HepG2 (cell line): ENCODE measurements at regions not wholly inside any gene's neighbourhood (a gene's known extent, or its start where the extent isn't known, plus 50 kb on each side); places are given as distances from the start of the nearest gene placed in this dataset.

ENCODE experiments used
- ATAC-seq: fragments of 200-7000 bp; cut with Tn5 transposase; 3 replicates; pipeline ENCODE4 v1.9.1; 2020; ENCODE audit warnings: mild to moderate bottlenecking, moderate library complexity
- BruUV-seq: library from RNA; stranded (reverse); fragments of 400-500 nt; replicated peaks from 2 replicates; lab custom pipeline; 2021; lab: Mats Ljungman, UMichigan
- CTCF ChIA-PET: fragments of 300-600 bp; formaldehyde crosslinking; extraction: SDS; loops from one replicate; lab custom pipeline; 2021; ENCODE audit warnings: low total read pairs, inconsistent platforms, low intra/inter-chr PET ratio; lab: Yijun Ruan, JAX
- POLR2A ChIA-PET: fragments of 350-600 bp; sonication (Branson Sonifier 250); formaldehyde crosslinking; loops from one replicate; lab custom pipeline; 2020; ENCODE audit warnings: antibody characterized with exemption, inconsistent platforms; lab: Yijun Ruan, JAX
- DNase-seq: peaks from one replicate; pipeline ENCODE4 v3.0.0-alpha.2; 2015; ENCODE audit warnings: low spot score
- FAIRE-seq: peaks from 3 replicates; lab custom pipeline; 2011; peaks lifted over from hg19 to GRCh38; lab: Jason Lieb, UNC
- H2AFZ ChIP-seq: one replicate; pipeline ENCODE4 v1.6.1; 2011; ENCODE audit warnings: low read length, inconsistent platforms
- H3K27ac ChIP-seq: fragments of 300-600 bp; 3 replicates; pipeline ENCODE4 v1.8.0; 2011; ENCODE audit warnings: mixed run types, mild to moderate bottlenecking, mixed read lengths, low read length, inconsistent platforms; ENCODE audit not compliant: insufficient read depth; ENCODE audit errors: extremely low read length
- H3K27me3 ChIP-seq, 2 experiments: fragments of 200-600 bp in 1 of 2; 2 replicates in 1 of 2; 3 replicates in 1 of 2; pipeline versions ENCODE4 v1.6.0 to v1.8.0; 2011; ENCODE audit warnings: low read length in 2 of 2, mild to moderate bottlenecking in 2 of 2, moderate library complexity in 2 of 2, inconsistent platforms in 1 of 2; ENCODE audit not compliant: insufficient read depth in 2 of 2, control insufficient read depth in 1 of 2
- H3K36me3 ChIP-seq, 2 experiments: fragments of 200-600 bp in 1 of 2; replicated peaks in 1 of 2; 2 replicates in 1 of 2; 3 replicates in 1 of 2; pipeline versions ENCODE4 v1.5.1 to v1.8.0; 2011; ENCODE audit warnings: low read length in 2 of 2, inconsistent platforms in 1 of 2; ENCODE audit not compliant: insufficient read depth in 2 of 2, control insufficient read depth in 1 of 2
- H3K4me1 ChIP-seq: 2 replicates; pipeline ENCODE4 v1.5.1; 2012; ENCODE audit warnings: low read length, inconsistent platforms; ENCODE audit not compliant: insufficient read depth
- H3K4me2 ChIP-seq: 2 replicates; pipeline ENCODE4 v1.6.0; 2011; ENCODE audit warnings: low read depth, low read length, inconsistent platforms
- H3K4me3 ChIP-seq, 3 experiments: fragments of 200-600 bp in 1 of 3; sonication (generic), shearing (Covaris generic) in 1 of 3; replicated peaks in 1 of 3; 2 replicates each; pipeline ENCODE4 v1.5.1; 2011 to 2016; ENCODE audit warnings: low read length in 3 of 3, inconsistent platforms in 2 of 3, low read depth in 2 of 3, mild to moderate bottlenecking in 2 of 3, control low read depth in 1 of 3, mixed read lengths in 1 of 3; ENCODE audit not compliant: insufficient read depth in 1 of 3
- H3K79me2 ChIP-seq: one replicate; pipeline ENCODE4 v1.6.1; 2011; ENCODE audit warnings: low read length, inconsistent platforms; ENCODE audit not compliant: insufficient read depth
- H3K9ac ChIP-seq: 2 replicates; pipeline ENCODE4 v1.6.0; 2011; ENCODE audit warnings: mild to moderate bottlenecking, low read depth, low read length, inconsistent platforms; ENCODE audit not compliant: insufficient read depth
- H3K9me3 ChIP-seq: 2 replicates; pipeline ENCODE4 v1.5.1; 2012; ENCODE audit warnings: mild to moderate bottlenecking, low read length
- H4K20me1 ChIP-seq: 2 replicates; pipeline ENCODE4 v1.6.0; 2011; ENCODE audit warnings: inconsistent platforms, mild to moderate bottlenecking, low read length, moderate library complexity; ENCODE audit not compliant: insufficient read depth
- ARNT2 ChIP-seq: sonication (generic); formaldehyde crosslinking; IDR thresholded peaks from 2 replicates; pipeline ENCODE4 v1.8.0; 2022; ENCODE audit warnings: mild to moderate bottlenecking, low read depth, missing genetic modification reagents, moderate library complexity
- ATF7-NPFF ChIP-seq: sonication (generic); formaldehyde crosslinking; IDR thresholded peaks from 2 replicates; pipeline ENCODE4 v1.8.1; 2023; ENCODE audit warnings: mild to moderate bottlenecking, low read depth, missing genetic modification reagents, moderate library complexity
- BCL6 ChIP-seq: IDR thresholded peaks from 2 replicates; pipeline ENCODE4 v1.6.1; 2016; ENCODE audit warnings: missing genetic modification reagents, missing compliant biosample characterization
- HNF4G ChIP-seq, 2 experiments: sonication (generic) in 1 of 2; formaldehyde crosslinking in 1 of 2; IDR thresholded peaks; 2 replicates each; pipeline versions ENCODE4 v1.4.0 to v1.6.1; 2011 to 2020; ENCODE audit warnings: borderline replicate concordance in 2 of 2, low read depth in 2 of 2, mild to moderate bottlenecking in 2 of 2, low read length in 1 of 2, missing genetic modification reagents in 1 of 2, moderate library complexity in 1 of 2
- HOXA3 ChIP-seq: sonication (generic); formaldehyde crosslinking; IDR thresholded peaks from 2 replicates; pipeline ENCODE4 v1.5.0; 2020; ENCODE audit warnings: missing genetic modification reagents
- IKZF5 ChIP-seq: IDR thresholded peaks from 2 replicates; pipeline ENCODE4 v1.6.1; 2018; ENCODE audit warnings: missing genetic modification reagents, mild to moderate bottlenecking, missing compliant biosample characterization
- PAXIP1 ChIP-seq: sonication (generic); formaldehyde crosslinking; conservative IDR thresholded peaks from 2 replicates; pipeline ENCODE4 v1.4.0; 2020; ENCODE audit warnings: mild to moderate bottlenecking, missing genetic modification reagents, moderate library complexity
- PRDM10 ChIP-seq: sonication (generic); formaldehyde crosslinking; IDR thresholded peaks from 2 replicates; pipeline ENCODE4 v1.4.0; 2020; ENCODE audit warnings: low read depth, missing genetic modification reagents
- RBAK ChIP-seq: sonication (generic); formaldehyde crosslinking; IDR thresholded peaks from 2 replicates; pipeline ENCODE4 v1.5.1; 2020; ENCODE audit warnings: mild to moderate bottlenecking, missing genetic modification reagents
- TEAD3 ChIP-seq: optimal IDR thresholded peaks from 2 replicates; pipeline ENCODE3; 2016; ENCODE audit warnings: borderline replicate concordance
- YEATS4 ChIP-seq: sonication (generic); formaldehyde crosslinking; IDR thresholded peaks from 2 replicates; pipeline ENCODE4 v1.4.0; 2020; ENCODE audit warnings: missing genetic modification reagents, borderline replicate concordance
- ZNF256 ChIP-seq: sonication (generic); formaldehyde crosslinking; conservative IDR thresholded peaks from 2 replicates; pipeline ENCODE4 v1.4.0; 2020; ENCODE audit warnings: missing genetic modification reagents
- ZNF430 ChIP-seq: sonication (generic); formaldehyde crosslinking; IDR thresholded peaks from 2 replicates; pipeline ENCODE4 v1.9.0; 2021; ENCODE audit warnings: mild to moderate bottlenecking, missing genetic modification reagents
- ZNF780A ChIP-seq: sonication (generic); formaldehyde crosslinking; IDR thresholded peaks from 2 replicates; pipeline ENCODE4 v1.8.0; 2022; ENCODE audit warnings: mild to moderate bottlenecking, missing genetic modification reagents, moderate library complexity
- ZSCAN29 ChIP-seq: sonication (generic); formaldehyde crosslinking; conservative IDR thresholded peaks from 2 replicates; pipeline ENCODE4 v1.4.0; 2020; ENCODE audit warnings: mild to moderate bottlenecking, missing genetic modification reagents
- WGBS: methylation state at CpG from one replicate; pipeline ENCODE4 v1.1.6; 2017; ENCODE audit warnings: low lambda C conversion rate; 5-methylcytosine and 5-hydroxymethylcytosine counted together
- in situ Hi-C: cut with HindIII; loops from 2 replicates; pipeline ENCODE4 v1.10.0; 2017; ENCODE audit warnings: low pct_unique_long_range_greater_than_20kb; ENCODE audit not compliant: extremely low pct_ligation_motif_present
- intact Hi-C: fragments of 100-400 bp; cut with micrococcal nuclease; formaldehyde crosslinking; loops from one replicate; pipeline ENCODE4 v1.10.0; 2022; ENCODE audit not compliant: unreplicated experiment

DNA sequence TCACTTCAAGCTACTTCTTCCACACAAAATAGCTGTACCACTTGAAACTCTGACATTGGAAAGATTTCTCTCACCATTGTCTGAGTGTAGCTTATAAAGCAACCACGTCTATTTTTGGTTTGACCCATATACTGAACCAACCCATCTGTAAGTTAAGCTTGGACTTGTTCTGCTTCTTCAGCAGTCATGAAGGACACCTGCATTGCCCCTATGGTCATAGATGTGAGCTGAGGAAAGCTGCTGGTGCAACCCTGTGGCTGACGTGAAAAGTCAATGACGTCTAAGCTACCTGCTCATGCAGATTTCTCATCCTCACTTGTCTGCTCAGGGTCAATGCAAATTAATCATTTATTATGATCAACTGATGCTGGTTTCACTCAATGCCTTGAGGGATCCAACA is 417.4 kb downstream of the CETN3 start (continued):
- TF ChIP-seq ATF7-NPFF (CRISPR knock-in tag) (no peak), HOXA3 (CRISPR knock-in tag) (no peak)

GRCh38 chr5:89991592-89991991 is 418.0 kb downstream of the CETN3 start:
- ATAC-seq (no peak), DNase-seq (no peak), FAIRE-seq (no peak)
- BruUV-seq: no TSS peak
- Histone ChIP-seq H3K4me3 (no peak overlapping the region), H4K20me1 (no peaks in the 10 kb centered on the region), H3K4me2 (no peak overlapping the region), H3K9me3 (peaks cover 28% of the 10 kb centered on the region), H3K4me1 (no peaks in the 10 kb centered on the region), H3K79me2 (no peaks in the 10 kb centered on the region), H2AFZ (no peak overlapping the region), H3K36me3 (no peaks in the 10 kb centered on the region), H3K9ac (no peak overlapping the region), H3K27me3 (no peaks in the 10 kb centered on the region), H3K27ac (no peak overlapping the region)
- ChIA-PET CTCF (no interaction called here), POLR2A (no interaction called here)
- intact Hi-C loops: no loop called here
- 0% methylated on average over 2 of the region's 2 CpGs for WGBS
- in situ Hi-C loops: no loop called here
- no peak for TF ChIP-seq PAXIP1 (CRISPR knock-in tag)
- TF ChIP-seq YEATS4: no peak
- no peak for TF ChIP-seq ZNF256 (CRISPR knock-in tag)
- no peak for TF ChIP-seq TEAD3 (CRISPR knock-in tag)
- TF ChIP-seq ZNF430: no peak
- TF ChIP-seq ARNT2 (CRISPR knock-in tag): no peak
- TF ChIP-seq IKZF5 (CRISPR knock-in tag): no peak
- no peak for TF ChIP-seq RBAK (CRISPR knock-in tag)
- no peak for TF ChIP-seq ZNF780A
- TF ChIP-seq ZSCAN29 (CRISPR knock-in tag): no peak
- no peak for TF ChIP-seq BCL6 (CRISPR knock-in tag)
- no peak for TF ChIP-seq HNF4G (IDR thresholded peaks at IDR 0.05; ENCODE audit: borderline replicate concordance, low read depth, low read length)
- TF ChIP-seq HNF4G (CRISPR knock-in tag; IDR thresholded peaks at IDR 0.05; ENCODE audit: borderline replicate concordance, low read depth): no peak
- TF ChIP-seq PRDM10 (CRISPR knock-in tag): no peak
